ENCODE measurements at regions not wholly inside any gene's neighbourhood (a gene's known extent, or its start where the extent isn't known, plus 50 kb on each side); places are given as distances from the start of the nearest gene placed in this dataset.
A peak's percentile ranks its signal among the peaks of the same experiment; 100 is the strongest.

DNA sequence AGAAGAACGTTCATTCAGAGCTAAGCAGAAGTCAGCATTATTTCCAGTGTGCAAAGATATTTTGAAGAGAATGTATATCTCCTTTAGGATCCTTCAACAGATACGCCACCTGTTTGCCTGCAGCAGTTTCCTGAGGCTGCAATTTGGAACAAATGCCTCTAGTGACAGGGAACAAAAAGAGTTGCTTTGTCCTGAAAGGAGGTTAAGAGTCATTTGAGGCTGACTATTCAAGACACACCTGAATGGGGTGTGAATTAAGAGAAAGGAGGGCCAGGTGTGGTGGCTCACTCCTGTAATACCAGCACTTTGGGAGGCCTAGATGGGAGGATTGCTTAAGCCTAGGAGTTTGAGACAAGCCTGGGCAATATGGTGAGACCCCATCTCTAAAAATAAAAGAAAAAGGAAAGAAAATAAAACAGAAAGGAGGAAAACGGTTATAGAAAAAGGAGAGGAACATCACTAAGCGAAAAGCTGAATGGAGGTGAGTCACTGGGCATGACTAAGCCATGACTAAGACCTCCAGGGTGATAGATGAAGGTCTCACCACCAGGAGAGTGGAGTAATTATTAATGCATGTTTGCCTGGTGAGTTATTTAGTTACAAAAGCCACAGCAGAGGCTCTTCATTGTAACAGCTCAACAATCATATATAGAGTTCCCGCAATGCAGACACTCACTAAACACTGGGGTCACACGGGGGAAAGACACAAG, 255.2 kb upstream of the TNC start:
- DNase-seq = peak; percentile 12

DNA sequence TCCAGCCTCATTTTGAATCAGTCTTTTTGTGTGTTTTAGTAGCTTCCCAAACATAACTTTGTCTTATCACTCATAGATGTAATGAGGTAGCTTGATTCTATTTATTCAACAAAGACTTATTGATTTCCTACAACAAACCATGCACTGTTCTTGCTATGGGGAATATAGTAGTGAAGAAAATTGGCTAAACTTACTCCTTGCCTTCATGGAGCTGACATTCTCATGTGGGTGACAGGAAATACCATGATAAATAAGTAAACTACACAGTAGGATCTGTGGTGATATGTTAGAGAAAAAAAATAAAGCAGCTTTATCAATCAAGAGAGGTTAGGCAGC, 255.7 kb upstream of the TNC start:
- DNase-seq = no peak

DNA sequence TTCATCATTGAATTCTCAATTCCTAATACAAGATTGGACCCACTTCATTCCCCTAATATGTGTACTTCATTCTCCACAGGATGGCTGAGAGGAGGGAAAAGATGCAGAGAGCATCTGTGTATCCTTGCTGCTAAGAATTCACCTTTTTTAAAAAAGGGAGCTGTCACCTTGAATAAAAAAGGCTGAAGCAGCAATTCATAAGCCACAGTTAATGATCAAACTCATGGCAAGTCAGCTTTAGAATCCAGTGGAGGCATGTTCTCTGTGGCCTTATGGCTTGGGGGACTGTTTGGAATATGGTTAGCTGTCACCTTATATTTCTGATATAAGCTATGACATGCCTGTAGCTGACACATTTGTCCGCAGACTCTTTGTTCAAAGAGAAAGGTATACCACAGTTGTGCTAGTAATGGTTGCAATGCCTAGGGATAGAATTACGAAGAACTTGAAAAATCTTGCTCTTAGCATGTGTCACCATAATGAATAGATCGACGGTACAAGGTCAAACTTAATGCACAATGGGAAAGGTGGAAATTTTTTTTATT, 256.8 kb upstream of the TNC start:
- no peak for DNase-seq

DNA sequence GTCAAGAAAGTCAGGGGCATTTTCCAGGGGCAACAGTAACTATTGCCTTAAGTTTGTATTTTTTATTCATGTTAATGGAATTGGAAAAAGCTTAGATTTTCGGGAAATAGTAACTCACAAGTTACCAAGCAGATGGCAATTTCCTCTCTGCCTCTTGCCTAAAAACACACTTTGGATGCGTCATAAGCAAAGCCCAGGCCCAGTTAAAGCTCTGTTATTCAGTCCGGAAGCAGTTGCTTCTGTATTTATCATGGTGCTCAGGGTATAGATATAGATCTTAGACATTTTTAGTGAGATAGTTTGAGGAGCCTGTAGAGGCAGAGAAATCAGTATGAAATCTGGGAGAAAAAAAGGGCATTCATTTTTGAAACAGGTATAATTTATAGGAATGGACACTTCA, 260.3 kb upstream of the TNC start:
- no peak for DNase-seq

DNA sequence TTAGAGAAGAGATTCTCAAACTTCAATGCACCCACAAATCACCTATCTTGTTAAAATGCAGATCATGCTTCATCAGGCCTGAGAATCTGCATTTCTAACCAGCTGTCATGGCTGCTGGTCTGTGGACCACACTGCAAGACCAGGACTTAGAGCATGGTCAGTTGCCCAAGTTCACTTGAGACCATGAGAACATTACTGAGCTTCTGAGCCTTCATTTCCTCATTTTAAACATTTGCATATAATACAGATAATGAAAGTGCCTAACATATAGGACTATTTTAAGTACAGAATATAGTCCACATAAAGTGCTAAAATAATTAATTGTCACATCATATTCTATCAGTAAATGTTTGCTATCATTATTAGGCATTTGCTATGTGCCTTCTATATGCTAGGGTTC, 260.8 kb upstream of the TNC start:
- DNase-seq = no peak

DNA sequence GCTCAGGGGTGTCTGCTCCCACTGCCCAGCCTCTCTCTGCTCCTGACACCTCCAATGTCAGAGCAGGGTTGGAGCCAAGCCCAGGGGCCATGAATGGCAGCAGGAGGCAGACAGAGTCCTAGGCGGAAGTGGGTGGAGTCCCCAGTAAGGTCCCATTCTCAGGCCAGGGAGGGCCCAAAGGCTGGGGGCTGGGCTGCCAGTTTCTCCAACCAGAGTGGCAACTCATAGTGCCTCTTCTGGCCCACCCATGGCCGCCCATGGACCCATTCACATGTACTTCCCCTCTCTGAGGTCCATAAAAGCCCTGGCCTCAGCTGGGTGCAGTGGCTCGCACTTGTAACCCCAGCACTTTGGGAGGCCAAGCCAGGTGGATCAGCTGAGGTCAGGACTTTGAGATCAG, 261.8 kb upstream of the TNC start:
- no peak for DNase-seq

DNA sequence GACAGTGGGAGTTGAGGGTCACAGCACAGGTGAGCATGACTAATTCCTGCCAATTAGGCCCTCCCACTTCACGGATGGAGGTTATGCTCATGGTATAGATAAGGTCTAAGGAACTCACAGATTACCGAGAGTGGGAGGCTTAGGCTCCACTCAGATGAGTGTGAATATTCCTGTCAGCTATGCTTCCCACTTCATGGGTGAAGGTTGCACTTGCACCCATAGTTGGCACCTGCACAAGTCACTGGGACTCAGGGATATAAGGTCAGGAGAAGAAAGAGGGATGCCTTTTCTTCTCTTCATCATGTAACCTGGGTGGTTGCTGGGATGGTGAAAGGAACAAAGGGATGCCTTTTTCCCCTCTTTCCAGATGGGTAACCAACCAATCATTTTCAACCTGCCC, 264.9 kb upstream of the TNC start:
- DNase-seq = no peak

DNA sequence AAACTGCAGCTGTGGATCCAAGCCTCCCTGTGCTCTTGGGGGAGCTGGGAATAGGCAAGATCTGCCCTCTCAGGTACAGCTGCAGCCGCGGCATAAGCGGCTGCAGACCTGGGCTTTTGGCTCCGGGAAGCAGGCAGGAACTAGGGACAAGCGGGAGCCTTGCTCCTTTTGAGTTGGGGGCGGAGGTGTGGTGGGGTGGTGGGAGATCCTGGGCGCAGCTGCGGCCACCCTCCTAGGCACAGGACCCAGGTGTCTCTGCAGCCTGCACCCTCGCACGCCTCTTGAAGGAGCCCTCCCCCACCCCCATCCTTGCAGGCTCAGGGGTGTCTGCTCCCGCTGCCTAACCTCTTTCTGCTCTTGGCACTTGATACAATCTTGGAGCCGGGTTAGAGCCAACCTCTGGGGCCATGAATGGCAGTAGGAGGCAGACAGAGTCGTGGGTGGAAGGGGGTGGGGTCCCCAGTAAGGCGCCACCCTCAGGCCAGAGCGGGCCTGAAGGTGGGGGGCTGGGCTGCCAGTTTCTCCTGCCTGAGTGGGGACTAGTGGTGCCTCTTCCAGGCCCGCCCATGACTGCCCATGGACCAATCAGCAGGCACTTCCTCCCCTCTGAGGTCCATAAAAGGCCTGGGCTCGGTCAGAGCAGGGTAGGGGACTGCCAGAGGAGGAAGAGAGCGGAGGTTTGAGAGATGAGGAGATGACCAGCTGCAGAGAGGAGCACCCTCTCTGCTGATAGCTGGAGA, 267.6 kb upstream of the TNC start:
- DNase-seq = no peak

DNA sequence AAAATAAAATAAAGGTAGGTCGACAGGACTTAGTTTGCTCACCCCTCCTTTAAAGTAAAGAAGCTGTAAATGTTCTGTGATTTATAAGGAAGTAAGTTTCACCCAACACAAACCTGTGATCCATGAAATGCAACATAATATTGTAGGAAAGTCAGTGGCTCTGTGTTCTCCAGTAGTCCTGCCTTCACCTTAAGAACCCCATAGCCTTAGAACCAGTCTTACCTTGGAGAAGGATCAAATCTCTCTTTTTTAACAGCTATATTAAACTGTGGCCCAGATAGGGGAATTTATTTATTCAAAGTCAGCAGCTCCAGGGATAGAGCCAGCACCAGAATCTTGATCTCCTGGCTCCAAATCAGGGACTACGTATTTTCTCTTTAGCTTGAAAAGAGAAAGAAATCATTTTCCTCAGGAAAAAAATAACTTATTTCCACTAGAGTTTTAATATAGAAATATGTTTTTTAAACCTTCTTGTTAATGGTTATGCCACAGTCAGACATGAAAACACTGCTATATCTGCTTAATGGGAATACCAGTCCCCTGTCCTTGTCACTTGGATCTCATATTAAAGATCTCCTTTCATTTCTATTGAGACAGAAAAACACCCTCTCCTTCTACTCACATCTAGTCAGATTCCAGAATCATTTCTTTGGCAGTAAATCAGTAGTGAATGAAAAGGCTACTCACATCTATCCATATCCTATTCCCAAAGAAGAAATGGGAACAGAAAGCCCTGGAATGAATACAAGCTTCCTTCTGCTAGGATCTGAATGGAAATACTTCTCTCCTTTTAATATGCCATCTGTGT, 269.2 kb upstream of the TNC start:
- no peak for DNase-seq

DNA sequence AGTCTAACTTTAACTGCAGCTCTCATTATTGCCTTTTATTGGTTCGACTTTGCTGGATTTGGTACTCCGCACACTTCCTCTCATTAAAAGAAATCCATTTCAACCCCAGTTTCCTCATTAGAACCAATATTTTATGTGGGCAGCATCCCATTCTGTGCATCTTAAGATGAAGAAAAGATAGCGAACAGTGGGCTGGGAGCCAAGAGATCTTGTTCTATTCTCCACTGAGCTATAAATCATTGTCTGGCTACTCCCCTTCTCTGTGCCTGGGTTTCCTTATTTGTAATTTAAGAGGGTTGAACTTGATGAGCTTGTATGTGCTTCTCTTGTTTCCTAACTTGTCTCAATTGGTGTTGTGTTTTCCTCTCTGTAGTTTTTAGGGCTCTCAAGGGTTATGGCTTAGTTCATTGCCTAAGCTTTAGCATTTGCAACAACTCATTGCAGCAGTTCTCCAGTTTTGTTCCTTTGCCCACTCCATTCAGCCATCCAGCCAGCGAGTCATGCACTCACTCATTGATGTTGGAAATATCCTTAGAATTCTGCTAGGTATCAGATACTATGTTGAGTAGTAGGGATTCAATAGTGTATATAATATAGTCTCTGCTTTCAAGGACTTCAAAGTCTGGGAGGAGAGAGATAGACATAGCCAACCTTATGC, 273.3 kb upstream of the TNC start:
- DNase-seq = no peak

DNA sequence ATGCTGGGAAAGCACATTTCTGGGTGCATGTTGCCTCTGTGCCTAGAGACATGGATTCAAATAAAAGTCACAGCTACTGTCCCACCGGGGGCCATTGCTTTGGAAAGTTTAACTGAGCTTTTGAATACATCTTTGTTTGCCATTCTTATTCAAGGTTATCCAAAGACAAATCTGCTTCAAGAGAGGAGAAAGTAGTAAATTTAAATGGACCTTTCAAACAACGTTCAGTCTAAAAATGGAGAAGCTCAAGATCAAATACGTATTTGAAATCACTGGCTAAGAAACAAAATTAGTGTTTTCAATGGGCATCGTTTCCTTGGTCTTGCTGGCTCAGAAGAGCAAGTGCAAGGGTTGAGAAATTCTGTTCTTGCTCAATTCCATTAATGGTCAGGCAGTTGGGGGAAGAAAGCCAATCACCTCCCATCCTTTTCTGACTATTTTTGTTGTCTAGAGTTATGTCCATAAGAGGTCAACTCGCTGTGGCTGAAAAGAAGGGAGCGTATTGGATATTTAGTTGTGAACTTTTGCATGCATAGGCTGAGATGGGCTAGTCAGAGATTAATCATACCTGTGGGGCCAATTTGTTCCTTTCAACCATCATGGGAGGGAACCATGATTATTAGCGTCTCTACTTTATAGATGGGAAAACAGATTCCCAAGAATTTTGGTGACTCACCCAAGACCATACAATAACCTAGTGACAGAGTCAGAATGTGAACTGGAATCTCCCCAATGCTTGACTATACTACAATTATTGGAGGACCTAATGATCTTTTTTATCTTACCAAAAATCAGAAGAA, 276.2 kb upstream of the TNC start:
- no peak for DNase-seq

DNA sequence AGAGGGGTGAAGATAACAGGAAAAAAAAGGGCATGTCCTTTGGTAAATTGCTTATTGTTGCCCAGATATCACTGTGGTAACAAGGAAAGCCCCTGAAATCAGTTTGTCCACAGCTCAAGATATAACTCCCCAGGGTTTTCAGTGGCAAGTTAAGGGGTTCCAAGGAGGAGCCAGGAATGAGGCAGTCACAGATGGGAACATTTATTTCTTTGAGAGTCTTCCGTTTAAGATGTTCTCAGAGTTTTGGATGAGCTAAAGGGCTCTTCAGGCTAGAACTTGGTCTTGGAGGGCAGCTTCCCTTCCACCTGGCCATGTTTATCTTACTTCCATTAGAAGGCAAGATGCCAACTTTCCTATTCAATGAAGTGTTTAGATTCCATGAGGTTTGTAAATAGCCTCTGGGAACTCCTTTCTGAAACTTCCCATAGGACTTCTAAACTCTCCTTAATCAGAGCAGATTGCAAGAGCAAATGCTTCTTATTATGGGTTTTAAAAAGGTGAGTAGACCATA, 277.6 kb upstream of the TNC start:
- no peak for DNase-seq

DNA sequence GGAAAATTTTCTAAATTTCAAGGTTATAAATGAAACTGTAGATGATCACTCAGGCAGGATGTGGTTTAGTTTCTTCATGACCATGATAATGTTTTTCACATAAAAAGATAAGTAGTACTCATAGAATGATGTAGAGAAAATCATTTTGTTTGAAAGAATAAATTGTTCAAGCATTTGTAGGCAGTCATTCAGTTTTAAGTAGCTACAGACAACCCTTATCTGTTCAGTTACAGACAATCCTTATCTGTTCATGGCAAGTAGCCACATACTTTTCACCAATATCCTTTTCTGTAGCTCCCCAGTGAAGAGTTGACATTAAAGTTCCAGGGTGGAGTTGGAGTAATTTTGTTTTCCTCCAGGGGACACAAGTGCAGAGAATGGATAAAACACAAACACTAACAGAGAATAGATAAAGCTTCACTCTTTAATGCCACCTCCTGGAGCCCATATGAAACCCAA, 278.1 kb upstream of the TNC start:
- no peak for DNase-seq

DNA sequence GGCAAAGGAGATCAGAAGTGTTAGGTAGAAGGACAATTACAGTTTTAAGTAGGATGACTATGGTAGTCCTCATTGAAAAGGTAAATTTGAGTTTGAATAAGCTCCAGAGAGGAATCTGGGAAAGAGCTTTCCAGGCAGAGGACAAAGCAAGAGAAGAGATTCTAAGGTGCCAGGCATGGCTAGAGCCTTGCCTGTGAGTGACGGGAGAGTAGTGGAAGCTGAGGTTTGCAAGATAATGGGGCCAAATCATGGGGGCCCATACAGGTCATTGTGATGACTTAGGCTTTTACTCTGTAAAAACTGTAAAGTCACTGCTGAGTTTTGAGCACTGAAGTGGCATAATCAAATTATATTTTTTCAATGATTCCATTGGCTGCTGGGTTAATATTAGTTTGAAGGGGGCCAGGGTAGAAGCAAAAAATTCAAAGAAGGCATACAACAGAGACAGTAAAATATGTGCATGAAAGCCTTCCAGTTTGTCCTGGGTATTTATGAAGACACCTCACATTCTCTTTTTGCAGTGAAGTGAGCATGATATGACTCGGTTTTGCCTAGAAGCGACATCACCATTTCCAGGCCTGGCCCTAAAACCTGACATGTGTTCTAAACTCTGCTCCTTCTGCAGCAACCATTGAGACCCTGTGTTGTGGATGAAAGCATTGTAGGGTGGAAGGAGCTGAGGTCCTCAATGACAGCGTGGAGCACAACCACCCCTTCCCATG, 279.8 kb upstream of the TNC start:
- no peak for DNase-seq

DNA sequence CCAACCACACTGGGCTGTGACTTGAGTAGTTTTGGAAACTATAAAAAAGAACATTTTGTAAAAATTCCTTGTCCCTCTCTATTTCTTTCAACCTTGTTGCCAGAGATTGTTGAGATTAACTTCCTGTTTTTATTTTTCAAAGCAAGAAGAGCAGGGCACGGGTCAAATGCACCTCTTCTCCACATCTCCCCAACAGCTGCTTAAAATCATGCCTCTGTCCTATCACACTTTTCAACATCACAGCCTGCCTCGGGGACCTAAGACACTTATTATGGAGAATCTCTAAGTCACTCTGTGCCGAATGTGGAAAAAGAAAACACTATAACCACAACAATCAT, 280.3 kb upstream of the TNC start:
- no peak for DNase-seq

DNA sequence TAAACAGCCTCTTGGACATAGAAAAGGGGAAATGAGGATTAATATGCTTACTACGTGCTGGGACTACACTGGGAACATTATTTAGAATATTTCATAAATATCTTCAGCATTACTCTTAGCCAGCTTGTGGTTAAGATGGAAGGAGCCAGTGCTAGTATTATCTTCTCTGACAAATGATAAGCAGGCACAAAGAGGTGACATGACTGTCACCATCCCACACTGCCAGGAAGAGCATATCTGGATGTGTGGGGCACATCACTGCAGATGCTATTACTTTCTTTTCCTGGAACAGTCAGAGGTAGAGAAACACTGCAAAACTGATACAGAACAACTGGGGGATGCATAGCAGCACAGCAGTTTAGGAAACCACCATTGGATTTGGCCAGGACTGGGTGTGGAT, 281.0 kb upstream of the TNC start:
- DNase-seq = no peak

DNA sequence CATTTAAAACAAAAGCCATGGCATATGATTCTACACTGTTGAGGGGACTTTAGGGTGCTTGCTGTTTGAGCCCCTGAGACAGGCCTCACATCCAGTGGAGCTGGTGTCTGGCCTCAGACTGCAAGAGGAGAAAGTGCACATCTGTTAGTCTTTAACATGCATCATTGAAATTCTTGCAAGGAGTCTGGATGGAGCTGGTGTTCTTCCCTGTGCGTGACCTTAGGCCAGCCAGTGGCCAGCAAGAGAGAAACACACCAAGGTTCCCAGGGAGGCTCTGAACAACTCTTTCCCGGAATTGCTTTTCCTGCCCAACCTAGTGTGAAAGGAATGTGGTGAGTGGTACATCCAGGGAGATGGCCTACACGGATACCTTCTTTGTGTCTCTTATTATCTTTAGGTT, 282.8 kb upstream of the TNC start:
- no peak for DNase-seq

DNA sequence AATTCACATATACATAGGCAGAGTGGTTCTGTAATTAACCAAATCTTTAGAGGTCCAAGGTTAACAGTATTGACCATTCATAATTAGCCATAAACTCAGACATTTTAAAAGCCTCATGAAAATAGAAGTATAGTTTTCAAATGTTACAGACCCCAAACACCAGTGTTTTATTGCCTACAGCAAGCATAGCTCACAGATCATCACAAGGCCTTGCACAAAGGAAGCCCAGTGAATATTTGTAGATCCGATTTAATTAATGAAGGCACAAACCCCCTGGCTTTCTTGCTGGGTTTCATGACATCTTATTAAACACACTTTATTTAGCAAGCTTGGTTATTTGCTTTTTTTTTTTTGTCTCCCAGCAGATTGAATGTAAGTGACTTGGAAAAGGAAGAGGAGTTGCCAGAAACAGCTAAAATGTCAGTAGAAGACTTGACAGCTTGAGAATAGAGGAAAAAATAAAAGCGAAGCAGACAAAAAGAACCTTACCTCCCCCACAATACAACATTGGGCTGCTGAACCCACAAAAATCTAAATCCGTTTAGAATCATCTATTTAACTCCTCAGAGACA, 283.9 kb upstream of the TNC start:
- DNase-seq = no peak

DNA sequence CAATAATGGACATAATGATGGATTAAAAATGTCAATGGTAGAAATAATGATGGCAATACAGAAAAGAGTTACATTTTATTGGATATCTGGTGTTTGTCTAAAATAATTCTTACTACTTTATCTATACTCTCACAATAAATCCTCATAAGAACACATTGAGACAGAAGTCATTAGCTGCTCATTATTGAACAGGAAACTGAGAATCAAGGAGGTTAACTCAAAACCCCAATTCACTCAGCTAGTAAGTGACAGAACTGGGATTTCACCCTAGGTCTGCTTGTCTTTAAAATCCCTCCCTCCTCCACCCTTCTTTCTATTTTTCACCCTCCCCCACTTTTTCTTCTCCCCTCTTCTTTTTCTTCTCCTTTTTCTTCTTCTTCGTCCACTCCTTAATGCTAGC, 285.8 kb upstream of the TNC start:
- DNase-seq = no peak

DNA sequence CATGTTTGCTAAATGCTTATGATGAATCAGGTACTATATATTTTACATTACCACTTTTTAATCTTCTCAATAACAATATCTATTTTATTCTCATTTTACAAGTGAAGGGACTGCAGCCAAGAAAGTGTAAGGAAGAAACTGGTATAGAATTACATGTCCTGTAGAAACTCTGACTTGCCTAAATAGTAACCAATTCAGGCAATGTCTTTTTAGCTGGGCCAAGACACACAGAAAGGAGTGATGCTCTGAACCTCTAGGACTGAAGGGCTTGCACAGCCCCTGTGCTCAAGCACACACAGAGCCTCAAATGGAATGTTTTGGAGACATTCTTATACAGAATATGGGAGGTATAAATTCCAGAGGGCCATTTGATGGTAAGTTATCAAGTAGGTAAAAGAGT, 286.4 kb upstream of the TNC start:
- no peak for DNase-seq

DNA sequence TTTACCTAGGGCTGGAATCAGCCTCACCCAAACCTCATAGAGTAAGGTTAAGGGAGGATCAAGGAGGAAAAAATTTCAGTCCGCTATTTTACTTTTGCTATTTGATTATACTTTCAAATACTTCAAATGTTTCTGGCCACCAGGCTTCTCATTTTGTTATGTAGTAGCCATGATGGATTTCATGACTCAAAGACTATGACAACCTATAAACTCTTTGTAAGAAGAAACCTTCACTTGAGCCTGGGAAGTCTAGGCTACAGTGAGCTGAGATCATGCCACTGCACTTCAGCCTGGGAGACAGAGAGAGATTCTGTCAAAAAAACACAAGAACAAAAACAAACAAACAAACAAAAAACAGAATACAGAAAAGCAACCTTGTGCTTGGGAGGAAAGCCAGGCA, 293.6 kb upstream of the TNC start:
- DNase-seq = no peak
